Ovary (tissue), 3 donors: ENCODE measurements at regions not wholly inside any gene's neighbourhood (a gene's known extent, or its start where the extent isn't known, plus 50 kb on each side); places are given as distances from the start of the nearest gene placed in this dataset.

Experiments
- POLR2A ChIP-seq: fragments of 450-650 bp; IDR thresholded peaks from one replicate; pipeline ENCODE4 v1.6.1; 2017; ENCODE audit warnings: antibody characterized with exemption, mild to moderate bottlenecking, moderate library complexity
- TF ChIP-seq, protein P1 (sequence below), 3 donors: fragments of 450-650 bp in 2 of 3; fragments of 200-600 bp in 1 of 3; IDR thresholded peaks; one replicate each; pipeline versions ENCODE4 v1.5.1 to v1.8.0; 2016 to 2022; ENCODE audit warnings: antibody characterized with exemption in 3 of 3, mild to moderate bottlenecking in 1 of 3
- donor health status: DM: no; HTN: no; CAD: no.

DNA sequence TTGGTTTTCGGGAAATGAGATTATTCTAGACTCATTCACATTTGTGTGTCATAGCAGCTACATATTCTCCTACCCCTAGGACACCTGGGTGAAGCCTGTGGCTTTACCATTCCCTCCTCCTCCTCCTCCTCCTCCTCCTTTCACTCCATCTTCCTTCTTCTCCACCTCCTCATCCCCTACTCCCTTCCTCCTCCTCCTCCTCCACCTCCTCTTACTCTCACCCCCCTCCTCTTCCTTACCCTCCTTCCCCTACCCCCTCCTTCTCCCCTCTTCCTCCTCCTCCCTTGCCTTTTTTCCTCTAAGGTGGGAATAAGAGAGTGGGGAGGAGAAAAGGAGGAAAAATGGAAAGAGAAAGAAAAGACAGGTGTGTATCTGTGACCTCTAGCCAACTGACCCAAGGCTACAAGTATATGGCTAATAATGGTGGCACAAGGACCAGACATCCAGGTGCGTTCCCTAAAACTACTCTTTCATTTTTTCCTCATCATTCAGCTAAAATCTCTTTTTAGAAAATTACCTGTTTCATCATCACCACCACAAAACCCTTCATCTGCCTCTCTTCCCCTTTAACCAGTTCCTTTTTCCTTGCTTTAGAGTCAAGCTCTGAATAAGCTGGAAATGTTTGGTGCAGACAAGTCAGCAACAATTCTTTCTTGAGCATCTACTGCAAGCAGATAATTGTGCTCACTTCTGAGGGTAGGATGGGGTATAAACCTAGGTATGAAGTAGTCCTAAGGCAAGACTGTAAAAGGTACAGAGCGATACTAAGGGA, 149.8 kb upstream of the FOXN3 start:
- no peak for TF ChIP-seq POLR2A
- TF ChIP-seq, protein P1, sequence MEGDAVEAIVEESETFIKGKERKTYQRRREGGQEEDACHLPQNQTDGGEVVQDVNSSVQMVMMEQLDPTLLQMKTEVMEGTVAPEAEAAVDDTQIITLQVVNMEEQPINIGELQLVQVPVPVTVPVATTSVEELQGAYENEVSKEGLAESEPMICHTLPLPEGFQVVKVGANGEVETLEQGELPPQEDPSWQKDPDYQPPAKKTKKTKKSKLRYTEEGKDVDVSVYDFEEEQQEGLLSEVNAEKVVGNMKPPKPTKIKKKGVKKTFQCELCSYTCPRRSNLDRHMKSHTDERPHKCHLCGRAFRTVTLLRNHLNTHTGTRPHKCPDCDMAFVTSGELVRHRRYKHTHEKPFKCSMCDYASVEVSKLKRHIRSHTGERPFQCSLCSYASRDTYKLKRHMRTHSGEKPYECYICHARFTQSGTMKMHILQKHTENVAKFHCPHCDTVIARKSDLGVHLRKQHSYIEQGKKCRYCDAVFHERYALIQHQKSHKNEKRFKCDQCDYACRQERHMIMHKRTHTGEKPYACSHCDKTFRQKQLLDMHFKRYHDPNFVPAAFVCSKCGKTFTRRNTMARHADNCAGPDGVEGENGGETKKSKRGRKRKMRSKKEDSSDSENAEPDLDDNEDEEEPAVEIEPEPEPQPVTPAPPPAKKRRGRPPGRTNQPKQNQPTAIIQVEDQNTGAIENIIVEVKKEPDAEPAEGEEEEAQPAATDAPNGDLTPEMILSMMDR (IDR thresholded peaks at IDR 0.05), result no peak
